Activated CD8-positive, alpha-beta memory T cell treated with anti-CD3 and anti-CD28 coated beads, Interleukin-2, amount 50 U/mL, for 48 hours (primary cell): ENCODE measurements at regions not wholly inside any gene's neighbourhood (a gene's known extent, or its start where the extent isn't known, plus 50 kb on each side); places are given as distances from the start of the nearest gene placed in this dataset.
"Not testable (repeated sequence)": the region's sequence is repeated elsewhere in the genome, so short reads cannot be mapped to it uniquely, and the experiment has no call there.

Experiments
- DNase-seq: peaks from one replicate; pipeline ENCODE4 v3.0.0-alpha.2; 2020

DNA sequence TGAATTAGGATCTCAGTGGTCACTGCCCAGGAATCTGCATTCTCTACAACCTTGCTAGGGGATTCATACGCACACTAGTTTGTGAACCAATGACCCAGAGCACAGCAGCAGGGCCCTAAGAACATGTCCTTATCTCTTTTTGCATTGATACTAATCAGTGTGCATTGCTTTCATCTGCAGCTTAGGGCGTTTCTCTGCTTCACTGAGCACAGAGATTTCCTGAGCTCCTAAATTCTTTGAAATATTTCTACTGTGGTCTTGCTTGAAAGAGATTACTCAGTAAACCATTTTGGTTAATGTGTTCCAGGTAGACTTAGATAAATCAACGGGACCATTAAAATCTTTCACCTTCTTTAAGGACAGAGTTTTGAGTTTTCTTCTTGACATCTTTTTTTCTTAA lies 351.3 kb upstream of the KITLG start:
- DNase-seq: no peak

DNA sequence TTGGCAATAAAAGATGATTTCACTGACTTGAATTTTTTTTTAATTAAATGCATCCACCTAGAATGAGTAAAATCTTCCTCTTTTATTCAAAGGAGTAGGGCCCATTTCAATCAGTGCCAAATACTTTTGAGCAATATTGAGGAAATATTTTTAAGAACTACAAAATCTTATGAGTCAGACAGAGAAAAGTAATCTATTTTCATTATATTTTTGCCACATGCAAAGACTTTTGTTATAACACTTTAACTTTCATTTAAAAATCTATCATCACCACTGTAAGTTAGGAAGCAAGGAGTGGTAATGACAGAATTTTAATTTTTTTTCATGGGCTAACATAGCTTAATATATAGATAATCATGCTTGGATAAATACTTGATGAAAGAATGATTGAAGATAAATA lies 345.2 kb upstream of the KITLG start:
- no peak for DNase-seq

DNA sequence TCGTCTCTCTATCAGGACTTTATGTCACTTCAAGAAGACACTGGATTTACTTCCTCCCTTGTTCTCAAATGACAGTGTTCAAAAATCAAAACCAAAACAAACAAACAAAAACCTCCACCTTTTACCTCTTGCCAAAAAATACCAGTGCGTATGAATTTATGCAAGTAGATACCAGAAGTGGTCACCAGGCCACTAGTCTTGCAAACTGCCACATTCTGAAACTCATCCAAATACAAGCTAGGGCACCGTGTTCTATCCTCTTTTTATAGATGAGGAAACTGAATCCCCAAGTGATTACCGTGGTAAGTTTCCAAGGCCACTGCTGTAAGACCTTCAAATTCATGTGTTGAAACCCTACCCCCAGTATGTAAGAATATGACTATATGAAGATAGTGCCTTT lies 343.9 kb upstream of the KITLG start:
- no peak for DNase-seq

DNA sequence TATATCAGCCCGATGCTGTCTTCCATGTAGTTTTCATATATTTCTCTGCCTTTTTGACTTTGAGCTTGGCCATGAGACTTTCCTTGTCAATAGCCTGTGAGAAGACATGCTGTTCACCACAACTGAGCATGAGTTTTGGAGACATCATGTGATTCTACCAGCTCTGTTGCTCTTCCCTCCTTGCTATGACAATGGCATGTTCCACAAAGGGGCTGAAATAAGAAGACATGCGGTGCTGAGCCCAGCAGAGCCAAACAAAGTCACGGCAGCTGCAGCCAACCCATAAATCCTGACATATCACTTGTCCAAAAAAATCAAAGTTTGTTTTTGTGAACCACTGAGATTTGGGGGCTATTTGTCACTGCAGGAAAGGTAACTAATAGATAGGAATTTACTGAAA lies 343.4 kb upstream of the KITLG start:
- DNase-seq: no peak

DNA sequence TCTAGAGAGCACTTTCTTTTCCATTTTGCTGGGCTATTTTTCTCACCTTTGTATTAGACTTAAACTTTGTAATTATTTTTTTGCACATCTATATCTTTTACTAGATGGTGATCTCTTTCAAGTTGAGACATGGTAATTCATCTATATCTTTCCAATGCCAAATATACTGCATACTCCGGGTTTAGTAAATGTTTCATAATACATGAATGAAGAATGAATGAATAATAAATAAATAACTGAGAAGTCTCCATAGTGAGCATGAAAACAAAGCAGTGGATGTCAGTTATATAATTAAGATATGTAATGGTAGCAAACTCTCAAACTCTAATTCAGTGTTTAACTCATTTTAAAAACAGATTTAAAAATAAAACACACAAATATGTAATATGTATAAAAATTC lies 342.5 kb upstream of the KITLG start:
- no peak for DNase-seq

DNA sequence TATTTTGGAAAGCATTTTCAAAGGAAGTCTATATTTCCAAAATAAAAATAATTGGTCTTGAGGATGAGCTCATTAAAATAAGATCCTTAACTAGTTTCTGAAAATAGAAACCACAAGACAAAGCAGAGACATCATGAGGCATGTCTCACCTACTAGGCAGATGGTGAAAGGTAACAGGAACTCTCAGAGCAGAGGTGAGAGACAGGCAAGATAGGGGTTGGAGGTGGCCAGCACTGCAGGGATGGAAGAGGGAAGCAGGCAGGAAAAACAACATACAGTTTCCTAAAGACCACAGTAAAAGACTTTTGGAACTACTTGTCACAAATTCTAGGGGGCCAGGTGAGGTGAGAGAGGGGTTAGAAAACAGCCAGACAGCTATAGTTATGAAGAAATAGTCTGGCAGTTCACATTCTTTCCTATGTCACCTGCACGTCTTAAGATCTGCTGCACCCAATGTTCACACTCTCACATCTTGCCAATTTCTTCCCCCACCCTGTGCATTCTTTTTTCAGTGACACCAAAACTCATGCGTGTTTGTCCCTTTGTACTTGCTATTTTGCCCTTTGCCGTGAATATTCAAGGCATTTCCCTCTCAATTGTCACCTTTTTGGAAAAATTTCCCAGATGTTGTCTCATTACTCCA lies 341.7 kb upstream of the KITLG start:
- DNase-seq: no peak

DNA sequence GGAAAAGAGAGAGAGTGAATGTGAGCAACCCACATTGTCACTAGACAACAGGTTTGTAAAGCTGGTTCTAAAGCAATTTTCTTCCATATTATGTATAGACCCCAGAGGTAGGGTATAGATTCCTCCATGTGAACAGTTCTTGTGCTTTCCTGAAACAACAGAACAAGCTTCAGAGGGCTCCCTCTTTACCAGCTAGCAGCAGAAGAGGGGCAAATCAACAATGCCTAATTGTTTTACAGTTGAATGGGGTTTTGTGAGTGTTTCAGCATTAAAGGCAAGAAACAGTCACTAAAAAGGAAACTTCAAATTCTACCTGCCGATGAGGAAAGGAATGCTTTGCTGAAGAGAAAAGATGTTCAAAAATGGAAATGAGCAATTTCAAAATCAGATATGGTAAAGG lies 341.2 kb upstream of the KITLG start:
- DNase-seq: no peak

DNA sequence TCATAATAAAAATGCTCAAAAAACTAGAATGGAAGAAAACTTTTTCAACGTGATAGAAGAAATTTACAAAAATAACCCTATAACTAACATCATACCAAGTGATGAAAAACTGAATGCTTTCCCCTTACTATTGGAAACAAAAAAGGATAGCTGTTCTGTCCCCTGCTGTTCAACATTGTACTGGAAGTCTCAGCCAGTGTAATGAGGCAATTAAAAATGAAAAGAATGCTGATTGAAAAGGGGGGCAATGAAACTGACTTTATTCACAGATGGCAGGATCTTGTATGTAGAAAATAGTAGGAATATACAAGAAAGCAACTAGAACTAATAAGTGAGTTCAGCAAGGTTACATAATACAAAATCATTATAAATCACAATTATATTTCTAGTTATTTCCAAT lies 337.9 kb upstream of the KITLG start:
- no peak for DNase-seq

DNA sequence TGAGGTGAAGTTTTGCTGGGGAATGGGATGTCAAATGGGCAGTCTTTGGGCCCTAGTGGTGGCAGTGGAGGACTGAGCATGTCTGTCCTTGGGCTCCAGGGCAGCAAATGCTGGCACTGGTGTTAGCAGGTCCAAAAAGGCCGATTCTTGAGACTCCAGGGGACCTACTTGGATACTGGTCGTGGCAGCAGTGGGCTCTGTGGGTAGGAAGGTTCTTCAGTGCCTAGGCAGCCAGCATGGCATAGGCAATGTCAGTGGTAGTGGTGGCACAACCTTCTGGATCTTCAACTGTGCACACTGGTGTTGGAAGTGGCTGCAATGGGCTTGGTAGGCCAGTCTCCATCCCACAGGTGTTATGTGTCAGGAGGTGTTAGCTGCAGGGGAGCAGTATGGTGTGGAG lies 334.7 kb upstream of the KITLG start:
- no peak for DNase-seq

DNA sequence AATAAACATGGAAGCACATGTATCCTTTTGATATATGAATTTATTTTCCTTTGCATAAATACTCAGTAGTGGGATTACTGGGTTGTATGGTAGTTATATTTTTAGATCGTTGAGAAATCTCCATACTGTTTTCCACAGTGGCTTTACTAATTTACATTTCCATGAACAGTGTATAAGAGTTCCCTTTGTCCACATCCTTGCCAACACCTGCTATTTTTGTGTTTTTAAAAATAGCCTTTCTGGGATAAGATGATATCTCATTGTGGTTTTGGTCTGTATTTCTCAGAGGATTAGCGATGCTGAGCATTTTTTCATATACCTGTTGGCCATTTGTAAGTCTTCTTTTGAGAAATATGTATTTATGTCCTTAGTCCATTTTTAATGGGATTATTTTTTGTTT lies 329.2 kb upstream of the KITLG start:
- DNase-seq: no peak

DNA sequence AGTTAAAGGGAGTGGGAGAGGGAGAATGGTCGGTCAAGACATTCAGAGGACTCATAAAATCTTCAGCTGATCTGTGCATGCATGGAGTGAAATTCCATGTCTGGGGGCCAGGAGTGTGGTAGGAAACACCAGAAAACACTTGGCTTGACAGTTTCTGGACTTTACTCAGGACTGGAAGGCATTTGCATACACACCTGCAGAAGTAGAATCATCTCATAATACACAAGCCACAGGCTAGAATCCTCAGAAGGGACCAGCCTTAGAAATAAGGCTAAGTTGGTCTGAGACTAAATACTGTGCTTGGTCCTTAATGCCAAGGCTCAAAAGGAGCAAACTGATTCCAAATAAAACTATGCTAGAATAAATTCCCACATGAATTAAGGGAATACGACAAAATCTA lies 328.1 kb upstream of the KITLG start:
- DNase-seq: no peak

DNA sequence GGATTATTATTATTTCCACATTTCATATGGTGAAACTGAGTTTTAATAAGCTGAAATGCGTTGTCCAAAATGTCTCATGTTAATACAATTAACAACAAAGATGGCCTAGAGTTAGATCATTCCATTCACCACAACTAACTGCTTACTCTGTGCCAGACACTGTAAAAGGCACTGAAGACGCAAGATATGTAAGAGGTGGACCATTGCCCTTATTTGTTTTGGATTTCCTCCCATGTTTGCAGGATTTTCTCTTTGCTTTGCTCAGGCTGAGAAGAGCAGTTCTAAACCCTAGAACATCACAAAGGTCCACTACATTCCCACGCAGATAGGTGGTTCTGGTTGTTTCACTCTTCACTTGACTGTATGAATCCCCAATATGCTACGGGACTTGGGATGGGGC lies 324.4 kb upstream of the KITLG start:
- DNase-seq: no peak

DNA sequence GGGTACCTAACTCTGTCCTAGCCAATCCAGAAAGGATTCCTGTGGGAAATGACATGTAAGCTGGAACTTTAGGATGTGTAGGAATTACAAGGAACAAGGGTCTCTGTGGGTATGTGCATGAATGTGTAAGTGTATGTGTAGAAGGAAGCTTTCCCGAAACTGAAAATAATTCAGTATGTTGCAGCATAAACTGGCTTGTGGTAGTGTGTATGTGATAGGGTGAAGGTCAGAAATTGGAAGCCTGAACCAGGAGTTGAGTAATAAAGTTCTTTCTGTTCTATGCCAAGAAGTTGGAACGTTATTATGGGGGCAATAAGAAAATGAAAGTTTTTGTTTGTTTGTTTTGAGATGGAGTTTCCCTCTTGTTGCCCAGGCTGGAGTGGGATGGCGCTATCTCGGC lies 323.1 kb upstream of the KITLG start:
- DNase-seq: no peak

DNA sequence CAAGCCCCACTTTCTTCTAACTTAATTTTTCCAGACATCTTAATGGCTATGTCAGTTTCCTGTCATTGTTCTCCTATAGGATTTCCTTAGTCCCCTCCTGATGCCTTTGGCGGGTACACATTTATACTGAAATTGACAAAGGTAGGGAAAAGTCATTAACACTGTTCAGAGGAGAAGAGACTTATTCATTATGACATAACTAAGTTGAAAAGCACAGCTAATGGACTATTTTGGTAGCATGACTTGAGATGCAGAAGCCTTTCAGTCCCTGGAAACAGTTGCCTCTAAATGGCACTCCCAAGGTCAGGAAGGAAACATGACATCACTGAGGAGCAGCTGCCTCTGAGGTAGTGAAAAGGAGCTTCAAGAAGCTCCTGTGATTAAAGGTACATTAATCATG lies 317.5 kb upstream of the KITLG start:
- DNase-seq: no peak

DNA sequence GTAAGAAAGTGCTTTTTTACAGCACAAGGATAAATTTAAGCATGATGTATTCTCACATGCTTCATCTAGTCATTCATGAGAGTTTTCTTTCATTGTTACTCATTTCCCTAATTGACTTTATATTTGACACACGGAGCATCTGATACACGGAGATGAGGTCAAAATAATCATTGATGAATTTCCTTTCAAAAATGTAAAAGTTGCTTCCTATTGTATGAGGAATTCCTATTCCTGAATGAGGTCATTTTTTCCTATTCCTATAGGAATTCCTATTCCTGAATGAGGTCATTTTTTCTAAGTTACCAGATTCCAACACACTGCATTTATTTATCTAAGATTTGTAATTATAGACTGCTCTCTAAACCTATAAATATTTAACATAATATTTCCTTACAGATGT lies 316.7 kb upstream of the KITLG start:
- DNase-seq: no peak

DNA sequence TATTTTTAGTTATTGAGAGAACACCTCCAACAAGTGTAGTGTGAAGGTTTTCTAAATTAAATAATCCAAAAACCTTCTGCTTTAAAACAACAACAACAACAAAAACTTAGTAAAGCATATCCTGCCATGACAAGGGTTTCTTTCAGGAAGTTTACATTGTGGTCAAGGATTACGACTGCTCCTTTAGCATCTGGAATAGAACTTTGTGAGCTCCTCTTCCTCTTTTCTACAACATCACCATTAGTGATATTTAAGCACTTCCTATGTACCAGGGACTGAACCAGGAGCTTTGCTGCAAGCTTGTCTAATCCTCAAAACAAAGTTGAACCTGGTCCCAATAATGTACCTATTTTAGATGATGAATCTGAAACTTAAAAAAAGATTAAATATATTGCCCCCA lies 315.4 kb upstream of the KITLG start:
- DNase-seq: no peak

DNA sequence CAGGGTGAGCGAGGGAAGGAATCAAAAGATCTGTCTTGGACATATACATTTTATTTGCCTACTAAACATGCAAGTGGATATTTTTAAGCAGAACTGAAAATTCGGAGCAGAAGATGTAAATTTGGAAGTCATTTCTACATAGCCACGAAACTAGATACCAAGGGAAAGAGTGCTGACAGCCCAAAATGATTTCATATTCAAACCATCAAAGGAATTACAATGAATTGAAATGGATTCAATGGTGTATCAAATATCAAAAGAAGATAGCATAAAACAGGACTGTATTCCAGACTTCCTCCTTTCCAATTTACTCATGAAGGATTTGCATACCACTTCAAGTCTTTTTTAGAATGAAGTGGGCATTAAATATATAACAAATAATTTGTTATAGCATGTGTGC lies 313.5 kb upstream of the KITLG start:
- no peak for DNase-seq

DNA sequence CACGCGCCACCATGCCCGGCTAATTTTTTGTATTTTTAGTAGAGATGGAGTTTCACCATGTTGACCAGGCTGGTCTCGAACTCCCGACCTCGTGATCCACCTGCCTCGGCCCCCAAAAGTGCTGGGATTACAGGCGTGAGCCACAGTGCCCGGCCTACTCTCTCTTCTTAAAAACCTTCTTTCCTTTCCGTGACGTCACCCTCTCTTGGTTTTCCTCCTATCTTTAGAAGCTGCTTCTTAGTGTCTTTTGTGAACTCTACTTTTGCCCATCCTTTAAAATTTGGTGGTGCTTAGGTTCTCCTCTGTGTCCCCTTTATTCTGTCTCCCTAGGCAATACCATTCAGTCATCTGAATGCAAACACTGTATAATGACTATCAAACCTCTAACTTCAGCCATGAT lies 311.2 kb upstream of the KITLG start:
- not testable (repeated sequence) for DNase-seq

DNA sequence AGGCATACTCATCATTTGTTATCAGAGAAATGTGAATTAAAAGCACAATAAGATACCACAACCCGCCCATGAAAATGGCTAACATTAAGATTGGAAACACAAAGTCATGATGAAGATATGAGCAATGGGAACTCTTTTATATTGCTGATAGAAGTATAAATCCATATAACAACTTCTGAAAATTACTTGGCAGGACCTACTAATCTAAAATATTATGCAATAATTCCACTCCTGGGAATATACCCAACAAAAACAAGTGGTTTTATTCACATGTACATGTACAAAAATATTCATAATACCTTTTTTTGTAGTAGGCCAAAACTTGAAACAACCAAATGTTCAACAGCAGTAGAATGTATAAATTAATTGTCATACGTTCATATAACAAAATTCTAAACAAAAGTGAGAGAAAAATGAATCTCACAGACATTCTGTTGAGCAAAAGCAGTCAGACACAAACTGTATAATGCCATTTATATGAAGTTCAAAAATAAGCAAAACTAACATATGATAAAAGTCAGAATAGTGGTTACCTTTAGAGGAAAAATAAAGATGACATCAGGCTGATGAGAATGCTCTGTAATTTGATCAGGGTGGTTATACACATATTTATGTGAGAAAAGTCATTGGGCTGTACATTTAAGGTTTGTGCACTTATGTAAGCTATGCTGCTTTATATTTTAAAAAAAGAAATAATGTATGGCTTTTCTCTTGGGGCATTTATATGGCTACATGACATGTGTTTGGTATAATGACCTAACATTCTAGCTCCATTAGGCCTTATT lies 309.2 kb upstream of the KITLG start:
- DNase-seq: no peak

DNA sequence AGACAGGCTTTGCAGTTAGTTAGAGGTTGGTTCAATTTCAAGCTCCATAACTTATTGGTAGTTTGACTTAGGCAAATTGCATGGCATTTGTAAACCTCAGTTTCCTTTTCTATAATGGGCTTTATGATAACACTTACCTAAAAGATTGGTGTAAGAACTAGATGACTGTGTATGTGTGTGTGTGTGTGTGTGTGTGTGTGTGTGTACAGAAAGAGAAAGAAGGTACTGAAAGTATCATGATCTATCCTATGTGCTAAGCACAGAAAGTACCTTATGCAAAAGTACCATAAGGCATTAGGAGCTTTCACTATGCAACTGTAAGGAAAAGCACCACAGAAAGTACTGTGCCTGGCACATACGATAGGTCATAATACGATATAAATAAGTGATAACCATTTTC lies 304.3 kb upstream of the KITLG start:
- DNase-seq: no peak

DNA sequence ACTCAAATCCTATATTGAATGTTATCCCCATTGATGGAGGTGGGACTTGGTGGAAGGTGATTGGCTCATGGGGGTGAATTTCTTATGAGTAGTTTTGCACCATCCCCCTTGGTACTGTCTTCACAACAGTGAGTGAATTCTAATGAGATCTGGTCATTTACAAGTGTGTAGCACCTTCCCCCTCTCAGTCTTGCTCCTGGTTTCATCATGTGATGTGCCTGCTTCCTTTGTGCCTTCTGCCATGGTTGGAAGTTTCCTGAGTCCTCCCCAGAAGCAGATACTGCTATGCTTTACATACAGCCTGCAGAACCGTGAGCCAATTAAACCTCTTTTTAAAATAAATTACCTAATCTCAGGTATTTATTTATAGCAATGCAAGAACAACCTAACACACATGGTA lies 302.4 kb upstream of the KITLG start:
- no peak for DNase-seq

DNA sequence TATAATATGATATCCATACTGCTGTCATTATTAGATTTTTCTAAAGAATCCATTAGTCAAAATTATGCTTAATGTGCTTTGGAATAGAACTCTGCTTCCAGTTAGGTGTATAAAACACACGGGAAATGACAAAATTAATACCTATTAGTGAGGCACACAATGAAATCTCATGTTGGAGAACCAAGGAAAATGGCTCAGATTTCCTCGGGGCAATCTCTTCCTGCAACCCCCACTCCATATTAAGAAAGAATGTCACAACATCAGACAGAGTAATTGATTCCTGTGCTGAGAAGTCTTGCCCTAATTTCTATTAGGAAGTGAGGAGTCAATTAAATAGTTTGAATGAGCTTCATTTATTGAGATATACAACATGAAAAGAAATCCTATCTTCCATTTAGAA lies 299.8 kb upstream of the KITLG start:
- DNase-seq: no peak

DNA sequence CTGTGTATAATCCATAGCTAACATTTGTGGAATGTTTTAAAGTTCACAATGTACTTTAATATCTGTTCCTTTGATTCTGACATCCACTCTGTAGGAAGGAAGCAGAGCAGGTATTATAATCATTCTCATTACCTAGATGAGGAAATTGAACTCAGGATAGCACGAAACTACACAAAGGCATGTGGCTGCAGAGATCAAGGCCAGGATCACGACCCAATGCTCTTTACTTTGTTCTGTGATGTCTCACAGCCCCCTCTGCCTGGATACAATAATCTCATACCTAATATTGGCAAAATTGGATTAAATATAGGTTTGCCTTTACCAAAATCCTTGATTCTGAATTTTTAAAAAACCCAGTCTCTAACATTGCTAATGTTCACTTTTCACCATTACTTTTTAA lies 298.0 kb upstream of the KITLG start:
- DNase-seq: no peak

DNA sequence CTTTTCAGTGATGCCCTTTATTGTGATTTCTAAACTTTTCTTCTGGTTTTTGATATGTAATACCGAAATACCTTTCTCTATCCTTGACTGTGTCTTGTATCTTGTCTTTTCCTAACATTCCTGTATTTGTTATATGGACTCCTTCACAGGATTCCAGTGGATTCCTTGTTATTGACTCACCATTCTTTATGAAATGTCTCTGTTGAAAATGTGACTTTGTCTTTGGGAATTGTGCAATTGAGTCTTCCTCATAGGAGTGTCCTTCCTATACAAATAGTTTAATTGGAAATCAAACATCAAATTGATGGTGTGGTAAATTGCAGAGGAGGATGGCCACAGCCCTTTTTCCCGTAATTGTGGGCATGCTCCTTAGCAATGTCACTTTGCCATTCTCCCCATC lies 296.6 kb upstream of the KITLG start:
- no peak for DNase-seq
